Testis (tissue), 2 donors: ENCODE measurements at regions not wholly inside any gene's neighbourhood (a gene's known extent, or its start where the extent isn't known, plus 50 kb on each side); places are given as distances from the start of the nearest gene placed in this dataset.

Experiments used
- DNase-seq: peaks from one replicate; pipeline ENCODE4 v3.0.0-alpha.2; 2019
- H3K27ac ChIP-seq, 2 donors: fragments of 200-600 bp; sonication (generic); one replicate each; pipeline ENCODE4 v1.5.1; 2019
- H3K27me3 ChIP-seq: fragments of 200-600 bp; sonication (generic); one replicate; pipeline ENCODE4 v1.5.1; 2019
- H3K36me3 ChIP-seq: fragments of 200-600 bp; sonication (generic); one replicate; pipeline ENCODE4 v1.5.1; 2017; ENCODE audit warnings: low read depth; ENCODE audit errors: missing control alignments
- H3K4me1 ChIP-seq: fragments of 200-600 bp; sonication (generic); one replicate; pipeline ENCODE4 v1.5.1; 2019
- H3K4me3 ChIP-seq, 2 donors: fragments of 200-600 bp; sonication (generic); one replicate each; pipeline ENCODE4 v1.5.1; 2017 to 2019
- H3K9me3 ChIP-seq: fragments of 200-600 bp; sonication (generic); one replicate; pipeline ENCODE4 v1.5.1; 2017
- CTCF ChIP-seq, 3 experiments: fragments of 450-650 bp in 2 of 3; fragments of 200-600 bp in 1 of 3; sonication (generic) in 1 of 3; IDR thresholded peaks; one replicate each; pipeline ENCODE4 v1.5.1; 2016 to 2019; ENCODE audit warnings: antibody characterized with exemption in 3 of 3, mild to moderate bottlenecking in 2 of 3, moderate library complexity in 1 of 3
- POLR2A ChIP-seq: fragments of 450-650 bp; IDR thresholded peaks from one replicate; pipeline ENCODE4 v1.6.1; 2017; ENCODE audit warnings: antibody characterized with exemption, mild to moderate bottlenecking, moderate library complexity
- WGBS, 2 donors: methylation state at CpG; one replicate each; pipeline ENCODE4 v1.1.5; 2018; 5-methylcytosine and 5-hydroxymethylcytosine counted together
- intact Hi-C: fragments of 100-400 bp; cut with DNase I; formaldehyde crosslinking; loops from one replicate; pipeline ENCODE4 v1.15.1; 2023; ENCODE audit warnings: low total_unique reads

- TF ChIP-seq CTCF (IDR thresholded peaks at IDR 0.05) (no peak), POLR2A (no peak)
- WGBS, 2 donors, result 58 to 79% methylated on average over 1 of the region's 1 CpG
- DNase-seq, result no peak
- H3K27ac ChIP-seq, result no peak overlapping the region
- H3K36me3 ChIP-seq, result no peaks in the 10 kb centered on the region
- H3K9me3 ChIP-seq, result no peaks in the 10 kb centered on the region
- no peak overlapping the region for H3K4me3 ChIP-seq
- peaks cover 3% of the 10 kb centered on the region for H3K4me1 ChIP-seq
- H3K27me3 ChIP-seq, result no peaks in the 10 kb centered on the region
- intact Hi-C loops, result no loop called here
Measured at GRCh38 chr21:24939291-24939690, 668.0 kb downstream of the MRPL39 start.

- no peaks in the 10 kb centered on the region for H3K36me3 ChIP-seq
- H3K9me3 ChIP-seq, result no peaks in the 10 kb centered on the region
- DNase-seq, result no peak
- H3K27ac ChIP-seq, result no peak overlapping the region
- H3K27me3 ChIP-seq, result no peaks in the 10 kb centered on the region
- peaks cover 3% of the 10 kb centered on the region for H3K4me1 ChIP-seq
- TF ChIP-seq POLR2A (no peak), CTCF (IDR thresholded peaks at IDR 0.05) (no peak)
- 76 to 86% methylated on average over 5 of the region's 5 CpGs for WGBS, 2 donors
- no peak overlapping the region for H3K4me3 ChIP-seq
- intact Hi-C loops, result no loop called here
Measured at GRCh38 chr21:24938573-24938972, 668.7 kb downstream of the MRPL39 start.

- intact Hi-C loops, result no loop called here
- no peaks in the 10 kb centered on the region for H3K36me3 ChIP-seq
- H3K27ac ChIP-seq, result no peak overlapping the region
- no peaks in the 10 kb centered on the region for H3K27me3 ChIP-seq
- TF ChIP-seq CTCF (IDR thresholded peaks at IDR 0.05), result no peak
- 40 to 42% methylated on average over 2 of the region's 2 CpGs for WGBS, 2 donors
- H3K4me3 ChIP-seq, result no peak overlapping the region
- H3K4me1 ChIP-seq, result peaks cover 3% of the 10 kb centered on the region
- H3K9me3 ChIP-seq, result no peaks in the 10 kb centered on the region
- DNase-seq, result no peak
Measured at GRCh38 chr21:24935991-24936390, 671.3 kb downstream of the MRPL39 start.

- no peak for DNase-seq
- TF ChIP-seq CTCF (IDR thresholded peaks at IDR 0.05) (no peak), POLR2A (no peak)
- no peaks in the 10 kb centered on the region for H3K36me3 ChIP-seq
- no peaks in the 10 kb centered on the region for H3K9me3 ChIP-seq
- intact Hi-C loops, result no loop called here
- no peaks in the 10 kb centered on the region for H3K4me1 ChIP-seq
- no peak overlapping the region for H3K27ac ChIP-seq
- 84 to 85% methylated on average over 1 of the region's 1 CpG for WGBS, 2 donors
- no peak overlapping the region for H3K4me3 ChIP-seq
- no peaks in the 10 kb centered on the region for H3K27me3 ChIP-seq
Measured at GRCh38 chr21:24910591-24910990, 696.7 kb downstream of the MRPL39 start.

GRCh38 chr21:24903994-24904635 lies 703.2 kb downstream of the MRPL39 start:
- H3K27me3 ChIP-seq, result no peaks in the 10 kb centered on the region
- H3K36me3 ChIP-seq, result no peaks in the 10 kb centered on the region
- no peak for DNase-seq
- 53 to 74% methylated on average over 1 of the region's 1 CpG for WGBS, 2 donors
- no peaks in the 10 kb centered on the region for H3K4me1 ChIP-seq
- H3K27ac ChIP-seq, result no peak overlapping the region
- intact Hi-C loops, result no loop called here
- TF ChIP-seq POLR2A (no peak), CTCF (IDR thresholded peaks at IDR 0.05) (no peak)
- no peaks in the 10 kb centered on the region for H3K9me3 ChIP-seq
- no peak overlapping the region for H3K4me3 ChIP-seq
